Vagina (tissue), 2 donors: ENCODE measurements at regions not wholly inside any gene's neighbourhood (a gene's known extent, or its start where the extent isn't known, plus 50 kb on each side); places are given as distances from the start of the nearest gene placed in this dataset.

Experiments
- POLR2A ChIP-seq, 2 donors: fragments of 450-650 bp; IDR thresholded peaks; one replicate each; pipeline ENCODE4 v1.6.1; 2017; ENCODE audit warnings: antibody characterized with exemption in 2 of 2, mild to moderate bottlenecking in 2 of 2, moderate library complexity in 2 of 2
- POLR2AphosphoS5 ChIP-seq, 2 donors: sonication (generic); formaldehyde crosslinking; IDR thresholded peaks; one replicate each; pipeline ENCODE4 v1.9.0; 2017; ENCODE audit warnings: antibody characterized with exemption in 2 of 2, mild to moderate bottlenecking in 2 of 2, low read depth in 1 of 2; ENCODE audit not compliant: insufficient read depth in 1 of 2
- TF ChIP-seq, protein P1 (sequence below), 3 experiments: fragments of 450-650 bp in 2 of 3; fragments of 200-600 bp in 1 of 3; sonication (generic) in 1 of 3; IDR thresholded peaks; one replicate each; pipeline ENCODE4 v1.5.1; 2017 to 2019; ENCODE audit warnings: antibody characterized with exemption in 3 of 3, mild to moderate bottlenecking in 2 of 3, moderate library complexity in 2 of 3

DNA sequence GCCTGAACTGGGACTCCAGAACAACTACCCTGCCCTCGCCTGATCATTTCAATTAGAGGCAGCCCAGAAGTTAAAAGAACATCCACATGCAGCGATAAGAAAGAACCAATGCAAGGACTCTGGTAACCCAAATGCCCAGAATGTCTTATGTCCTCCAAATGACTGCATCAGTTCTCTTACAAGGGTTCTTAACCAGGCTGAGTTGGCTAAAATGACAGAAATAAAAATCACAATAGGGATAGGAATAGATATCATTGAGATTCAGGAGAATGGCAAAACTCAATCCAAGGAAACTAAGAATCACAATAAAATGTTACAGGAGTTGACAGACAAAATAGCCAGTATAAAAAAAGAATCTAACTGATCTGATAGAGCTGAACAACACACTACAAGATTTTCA lies 80.1 kb upstream of the PTGFR start:
- TF ChIP-seq, protein P1, sequence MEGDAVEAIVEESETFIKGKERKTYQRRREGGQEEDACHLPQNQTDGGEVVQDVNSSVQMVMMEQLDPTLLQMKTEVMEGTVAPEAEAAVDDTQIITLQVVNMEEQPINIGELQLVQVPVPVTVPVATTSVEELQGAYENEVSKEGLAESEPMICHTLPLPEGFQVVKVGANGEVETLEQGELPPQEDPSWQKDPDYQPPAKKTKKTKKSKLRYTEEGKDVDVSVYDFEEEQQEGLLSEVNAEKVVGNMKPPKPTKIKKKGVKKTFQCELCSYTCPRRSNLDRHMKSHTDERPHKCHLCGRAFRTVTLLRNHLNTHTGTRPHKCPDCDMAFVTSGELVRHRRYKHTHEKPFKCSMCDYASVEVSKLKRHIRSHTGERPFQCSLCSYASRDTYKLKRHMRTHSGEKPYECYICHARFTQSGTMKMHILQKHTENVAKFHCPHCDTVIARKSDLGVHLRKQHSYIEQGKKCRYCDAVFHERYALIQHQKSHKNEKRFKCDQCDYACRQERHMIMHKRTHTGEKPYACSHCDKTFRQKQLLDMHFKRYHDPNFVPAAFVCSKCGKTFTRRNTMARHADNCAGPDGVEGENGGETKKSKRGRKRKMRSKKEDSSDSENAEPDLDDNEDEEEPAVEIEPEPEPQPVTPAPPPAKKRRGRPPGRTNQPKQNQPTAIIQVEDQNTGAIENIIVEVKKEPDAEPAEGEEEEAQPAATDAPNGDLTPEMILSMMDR (IDR thresholded peaks at IDR 0.05), result no peak
- TF ChIP-seq POLR2AphosphoS5 (IDR thresholded peaks at IDR 0.05; ENCODE audit: insufficient read depth in 1 of 2, low read depth in 1 of 2), result no peak
- no peak for TF ChIP-seq POLR2A (IDR thresholded peaks at IDR 0.05)
